HL-60 (cell line): ENCODE measurements at regions not wholly inside any gene's neighbourhood (a gene's known extent, or its start where the extent isn't known, plus 50 kb on each side); places are given as distances from the start of the nearest gene placed in this dataset.

Source experiments
- POLR2AphosphoS5 ChIP-seq: IDR thresholded peaks from 2 replicates; pipeline ENCODE4 v1.6.1; 2012; ENCODE audit warnings: low read depth
- REST ChIP-seq: IDR thresholded peaks from 2 replicates; pipeline ENCODE4 v1.6.1; 2012; ENCODE audit warnings: low read depth; ENCODE audit not compliant: insufficient replicate concordance
- TF ChIP-seq, protein P1 (sequence below): IDR thresholded peaks from one replicate; pipeline ENCODE4 v1.5.1; 2011; ENCODE audit warnings: low read length, control low read depth, inconsistent platforms; ENCODE audit not compliant: insufficient read depth

- TF ChIP-seq REST (no peak), POLR2AphosphoS5 (no peak)
- TF ChIP-seq, protein P1, sequence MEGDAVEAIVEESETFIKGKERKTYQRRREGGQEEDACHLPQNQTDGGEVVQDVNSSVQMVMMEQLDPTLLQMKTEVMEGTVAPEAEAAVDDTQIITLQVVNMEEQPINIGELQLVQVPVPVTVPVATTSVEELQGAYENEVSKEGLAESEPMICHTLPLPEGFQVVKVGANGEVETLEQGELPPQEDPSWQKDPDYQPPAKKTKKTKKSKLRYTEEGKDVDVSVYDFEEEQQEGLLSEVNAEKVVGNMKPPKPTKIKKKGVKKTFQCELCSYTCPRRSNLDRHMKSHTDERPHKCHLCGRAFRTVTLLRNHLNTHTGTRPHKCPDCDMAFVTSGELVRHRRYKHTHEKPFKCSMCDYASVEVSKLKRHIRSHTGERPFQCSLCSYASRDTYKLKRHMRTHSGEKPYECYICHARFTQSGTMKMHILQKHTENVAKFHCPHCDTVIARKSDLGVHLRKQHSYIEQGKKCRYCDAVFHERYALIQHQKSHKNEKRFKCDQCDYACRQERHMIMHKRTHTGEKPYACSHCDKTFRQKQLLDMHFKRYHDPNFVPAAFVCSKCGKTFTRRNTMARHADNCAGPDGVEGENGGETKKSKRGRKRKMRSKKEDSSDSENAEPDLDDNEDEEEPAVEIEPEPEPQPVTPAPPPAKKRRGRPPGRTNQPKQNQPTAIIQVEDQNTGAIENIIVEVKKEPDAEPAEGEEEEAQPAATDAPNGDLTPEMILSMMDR = no peak
These were observed 504.5 kb downstream of the FOXO1 start for GRCh38 chr13:40161931-40162330.
